CD4-positive, alpha-beta T cell treated with Interleukin-12 subunit alpha and Interleukin-12 subunit beta, for 1 hour (primary cell): ENCODE measurements at regions not wholly inside any gene's neighbourhood (a gene's known extent, or its start where the extent isn't known, plus 50 kb on each side); places are given as distances from the start of the nearest gene placed in this dataset.

Experiments used
- DNase-seq: peaks from one replicate; pipeline ENCODE4 v3.0.0-alpha.2; 2020

- DNase-seq = no peak
These were observed 64.8 kb upstream of the LOXL4 start for GRCh38 chr10:98332623-98333269.

- DNase-seq = peak; percentile 12
These were observed 63.9 kb upstream of the LOXL4 start for GRCh38 chr10:98331885-98332284.

- DNase-seq = no peak
These were observed 63.0 kb upstream of the LOXL4 start for GRCh38 chr10:98330987-98331386.

GRCh38 chr10:98328640-98329039, 60.6 kb upstream of the LOXL4 start:
- no peak for DNase-seq

GRCh38 chr10:98328163-98328562, 60.2 kb upstream of the LOXL4 start:
- no peak for DNase-seq

GRCh38 chr10:98326621-98327027, 58.6 kb upstream of the LOXL4 start:
- no peak for DNase-seq

GRCh38 chr10:98323221-98324164, 55.5 kb upstream of the LOXL4 start:
- peak; percentile 9 for DNase-seq

- no peak for DNase-seq
These were observed 53.3 kb upstream of the LOXL4 start for GRCh38 chr10:98321186-98321780.

- no peak for DNase-seq
These were observed 52.6 kb upstream of the LOXL4 start for GRCh38 chr10:98320486-98321185.

GRCh38 chr10:98318861-98319260, 50.9 kb upstream of the LOXL4 start:
- DNase-seq = no peak
